Common myeloid progenitor, CD34-positive (primary cell): ENCODE measurements at regions not wholly inside any gene's neighbourhood (a gene's known extent, or its start where the extent isn't known, plus 50 kb on each side); places are given as distances from the start of the nearest gene placed in this dataset.

Source experiments
- CTCF ChIA-PET: fragments of 350-600 bp; sonication (Branson Sonifier 250); formaldehyde crosslinking; loops from one replicate; lab custom pipeline; 2021; ENCODE audit warnings: antibody characterized with exemption; lab: Charles Lee
- POLR2A ChIA-PET: fragments of 350-600 bp; sonication (Branson Sonifier 250); formaldehyde crosslinking; loops from one replicate; lab custom pipeline; 2021; ENCODE audit warnings: antibody characterized with exemption; lab: Charles Lee
- DNase-seq, 3 donors: peaks; one replicate each; pipeline versions ENCODE4 v3.0.0 to v3.0.0-alpha.2; 2013
- H3K27ac ChIP-seq, 2 experiments: 1 replicate in 1 of 2; 2 replicates in 1 of 2; pipeline ENCODE4 v1.7.0; 2013; ENCODE audit warnings: inconsistent platforms in 2 of 2, low read length in 2 of 2, mild to moderate bottlenecking in 2 of 2, low read depth in 1 of 2, moderate library complexity in 1 of 2; ENCODE audit not compliant: severe bottlenecking in 2 of 2, insufficient read depth in 1 of 2, poor library complexity in 1 of 2
- H3K27me3 ChIP-seq, 5 experiments: replicated peaks in 2 of 5; 1 replicate in 3 of 5; 2 replicates in 2 of 5; pipeline versions ENCODE4 v1.6.1 to v1.7.0; 2013; ENCODE audit warnings: low read length in 4 of 5, mild to moderate bottlenecking in 2 of 5, moderate library complexity in 2 of 5, inconsistent platforms in 1 of 5; ENCODE audit not compliant: insufficient read depth in 5 of 5, control insufficient read depth in 4 of 5
- H3K36me3 ChIP-seq, 4 experiments: 1 replicate in 2 of 4; 2 replicates in 2 of 4; pipeline versions ENCODE4 v1.6.1 to v1.7.0; 2013; ENCODE audit warnings: low read length in 3 of 4, control low read depth in 1 of 4, mild to moderate bottlenecking in 1 of 4; ENCODE audit not compliant: control insufficient read depth in 4 of 4, insufficient read depth in 4 of 4
- H3K4me1 ChIP-seq, 4 experiments: 1 replicate in 3 of 4; 2 replicates in 1 of 4; pipeline versions ENCODE4 v1.6.1 to v1.7.1; 2013; ENCODE audit warnings: low read length in 3 of 4, mild to moderate bottlenecking in 3 of 4, control low read depth in 1 of 4, inconsistent platforms in 1 of 4, moderate library complexity in 1 of 4; ENCODE audit not compliant: control insufficient read depth in 4 of 4, insufficient read depth in 4 of 4; ENCODE audit errors: control extremely low read depth in 1 of 4
- H3K4me3 ChIP-seq, 7 experiments: 1 replicate in 4 of 7; 2 replicates in 3 of 7; pipeline versions ENCODE4 v1.5.1 to v1.7.0; 2013; ENCODE audit warnings: mild to moderate bottlenecking in 7 of 7, low read length in 6 of 7, moderate library complexity in 6 of 7, inconsistent platforms in 2 of 7, low read depth in 2 of 7, control low read depth in 1 of 7; ENCODE audit not compliant: insufficient read depth in 4 of 7, control insufficient read depth in 1 of 7; ENCODE audit errors: extremely low read depth in 1 of 7
- H3K9me3 ChIP-seq, 5 experiments: 1 replicate in 4 of 5; 2 replicates in 1 of 5; pipeline versions ENCODE4 v1.6.1 to v1.7.1; 2013; ENCODE audit warnings: low read length in 4 of 5, mild to moderate bottlenecking in 2 of 5, inconsistent platforms in 1 of 5, low read depth in 1 of 5, moderate library complexity in 1 of 5; ENCODE audit not compliant: control insufficient read depth in 4 of 5, insufficient read depth in 2 of 5; ENCODE audit errors: control extremely low read depth in 1 of 5
- WGBS: methylation state at CpG from one replicate; pipeline ENCODE4 v1.1.5; 2013; ENCODE audit not compliant: insufficient coverage; 5-methylcytosine and 5-hydroxymethylcytosine counted together

DNA sequence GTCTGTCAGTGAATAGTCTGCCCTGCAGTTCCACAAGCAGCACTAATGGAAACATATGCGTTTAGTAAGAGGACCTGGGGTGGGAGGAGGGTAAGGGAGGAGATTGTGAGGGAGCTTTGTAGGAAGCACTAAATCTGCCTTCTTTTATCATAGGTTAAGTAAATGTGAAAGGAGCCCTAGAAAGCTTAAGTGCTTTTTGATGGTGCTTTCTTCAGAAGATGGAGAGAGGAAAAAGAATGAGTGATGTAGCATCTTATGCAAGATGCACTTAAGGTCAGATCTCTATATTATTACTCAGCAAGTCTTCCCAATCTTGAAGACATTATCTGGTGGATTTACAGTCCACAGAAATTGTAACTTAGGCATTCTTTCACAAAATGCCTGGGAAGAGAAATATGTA, 322.7 kb downstream of the PDHA2 start:
- Histone ChIP-seq H3K9me3 (no peaks in the 10 kb centered on the region), H3K27me3 (no peaks in the 10 kb centered on the region), H3K36me3 (no peaks in the 10 kb centered on the region), H3K4me3 (no peak overlapping the region), H3K27ac (no peak overlapping the region), H3K4me1 (no peaks in the 10 kb centered on the region)
- DNase-seq: no peak
- POLR2A ChIA-PET: no interaction called here
- WGBS: 100% methylated on average over 1 of the region's 1 CpG
- CTCF ChIA-PET: no interaction called here

DNA sequence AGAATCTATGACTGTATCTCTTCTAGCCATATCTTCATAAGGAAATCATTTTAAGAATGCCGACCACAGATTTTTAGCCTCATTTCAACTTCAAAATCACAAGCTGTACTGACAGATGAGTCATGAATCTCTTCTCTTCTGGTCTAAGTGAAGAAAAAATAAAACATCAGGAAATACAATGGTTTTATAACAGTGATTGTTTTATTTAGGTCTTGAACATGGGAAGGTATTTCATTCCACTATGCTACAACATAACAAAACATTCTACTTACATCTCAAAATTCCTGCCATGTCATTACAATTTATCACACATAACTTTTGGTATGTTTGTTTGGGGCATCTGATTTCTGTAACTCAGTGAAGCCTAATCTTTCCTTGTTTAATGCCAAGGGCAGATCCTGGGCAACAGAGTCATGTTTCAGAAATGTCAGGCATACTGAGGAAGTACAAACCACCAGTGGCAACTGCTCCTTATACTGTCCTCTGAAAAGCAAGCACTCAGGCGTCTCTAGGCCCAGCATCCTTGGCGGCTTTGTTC, 325.0 kb downstream of the PDHA2 start:
- no peaks in the 10 kb centered on the region for H3K36me3 ChIP-seq
- no peaks in the 10 kb centered on the region for H3K9me3 ChIP-seq
- POLR2A ChIA-PET: no interaction called here
- WGBS: 89% methylated on average over 2 of the region's 3 CpGs
- no peak for DNase-seq
- no peaks in the 10 kb centered on the region for H3K27me3 ChIP-seq
- H3K4me3 ChIP-seq: no peak overlapping the region
- H3K27ac ChIP-seq: no peak overlapping the region
- CTCF ChIA-PET: no interaction called here
- no peaks in the 10 kb centered on the region for H3K4me1 ChIP-seq

- CTCF ChIA-PET: no interaction called here
- Histone ChIP-seq H3K27ac (no peak overlapping the region), H3K36me3 (no peaks in the 10 kb centered on the region)
Observed at GRCh38 chr4:96166806-96167205, 326.9 kb downstream of the PDHA2 start.

DNA sequence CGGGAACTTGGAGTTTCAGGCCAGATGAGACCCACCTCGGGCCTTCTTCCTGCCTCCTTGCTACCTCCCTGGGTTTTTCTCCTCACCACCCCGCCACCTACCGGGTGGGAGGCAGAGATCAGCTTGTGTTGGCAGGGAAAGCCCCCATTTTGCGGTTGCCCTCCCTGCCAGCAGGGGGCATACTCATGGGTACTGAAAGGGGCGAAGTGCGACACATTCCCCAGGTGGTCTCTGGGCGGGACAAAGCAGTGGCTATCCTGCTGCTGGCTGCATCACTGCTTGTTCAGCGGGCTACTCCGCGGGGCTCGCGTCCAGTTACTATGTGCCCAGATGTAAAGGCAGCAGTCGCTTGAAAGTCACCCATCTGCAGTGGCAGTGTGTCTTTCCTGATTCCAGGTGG, 330.3 kb downstream of the PDHA2 start:
- H3K4me1 ChIP-seq: no peaks in the 10 kb centered on the region
- DNase-seq: no peak
- WGBS: 94% methylated on average over 12 of the region's 14 CpGs
- H3K36me3 ChIP-seq: no peaks in the 10 kb centered on the region
- no peaks in the 10 kb centered on the region for H3K27me3 ChIP-seq
- no peaks in the 10 kb centered on the region for H3K9me3 ChIP-seq
- no peak overlapping the region for H3K4me3 ChIP-seq
- H3K27ac ChIP-seq: no peak overlapping the region
- ChIA-PET CTCF (no interaction called here), POLR2A (no interaction called here)

More at GRCh38 chr4:96166806-96167205, 326.9 kb downstream of the PDHA2 start:
- H3K4me3 ChIP-seq: no peak overlapping the region
- no peaks in the 10 kb centered on the region for H3K27me3 ChIP-seq
- no peaks in the 10 kb centered on the region for H3K4me1 ChIP-seq
- no peak for DNase-seq
- POLR2A ChIA-PET: no interaction called here
- H3K9me3 ChIP-seq: no peaks in the 10 kb centered on the region

- ChIA-PET POLR2A (no interaction called here), CTCF (no interaction called here)
- H3K36me3 ChIP-seq: no peaks in the 10 kb centered on the region
- no peak for DNase-seq
- no peaks in the 10 kb centered on the region for H3K4me1 ChIP-seq
- no peaks in the 10 kb centered on the region for H3K9me3 ChIP-seq
- no CpG with 5 or more reads among the region's 3 CpGs for WGBS
- H3K27me3 ChIP-seq: no peaks in the 10 kb centered on the region
- H3K27ac ChIP-seq: no peak overlapping the region
- H3K4me3 ChIP-seq: no peak overlapping the region
Observed at GRCh38 chr4:96173756-96174155, 333.9 kb downstream of the PDHA2 start.

DNA sequence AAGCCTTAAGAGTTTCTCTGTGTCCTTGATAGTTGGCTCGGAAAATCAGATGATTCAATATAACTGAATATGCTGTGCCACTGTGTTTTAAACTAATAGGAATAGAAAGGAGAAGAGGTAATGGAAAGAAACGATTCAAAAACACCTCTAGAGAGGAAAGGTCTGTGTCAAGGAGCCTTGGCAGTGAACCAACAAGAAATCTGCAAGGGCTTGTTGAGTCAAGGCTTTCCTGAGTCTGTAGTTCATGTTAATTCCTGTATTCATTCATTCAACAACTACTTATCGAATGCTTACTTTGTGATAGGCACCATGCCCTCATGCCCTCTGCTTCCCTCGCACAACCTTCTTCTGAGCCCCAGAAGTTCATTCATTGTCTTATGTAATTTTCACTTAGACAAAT, 336.0 kb downstream of the PDHA2 start:
- no peaks in the 10 kb centered on the region for H3K4me1 ChIP-seq
- H3K4me3 ChIP-seq: no peak overlapping the region
- DNase-seq: no peak
- H3K27me3 ChIP-seq: no peaks in the 10 kb centered on the region
- ChIA-PET POLR2A (no interaction called here), CTCF (no interaction called here)
- 60% methylated on average over 3 of the region's 4 CpGs for WGBS
- no peaks in the 10 kb centered on the region for H3K9me3 ChIP-seq
- H3K36me3 ChIP-seq: no peaks in the 10 kb centered on the region
- H3K27ac ChIP-seq: no peak overlapping the region

GRCh38 chr4:96183611-96184010, 343.7 kb downstream of the PDHA2 start:
- CTCF ChIA-PET: no interaction called here
- WGBS: 100% methylated on average over 2 of the region's 3 CpGs
- no peak for DNase-seq
- Histone ChIP-seq H3K27me3 (no peaks in the 10 kb centered on the region), H3K4me1 (peaks cover 0 to 4% (median 0%) of the 10 kb centered on the region in 4 experiments), H3K4me3 (no peak overlapping the region), H3K27ac (no peak overlapping the region), H3K36me3 (no peaks in the 10 kb centered on the region), H3K9me3 (peaks cover 0 to 2% (median 0%) of the 10 kb centered on the region in 5 experiments)
- POLR2A ChIA-PET: no interaction called here
